Spleen (tissue), 11 donors: ENCODE measurements at regions not wholly inside any gene's neighbourhood (a gene's known extent, or its start where the extent isn't known, plus 50 kb on each side); places are given as distances from the start of the nearest gene placed in this dataset.

ENCODE experiments used
- DNase-seq: peaks from one replicate; pipeline ENCODE4 v3.0.0-alpha.2; 2020
- H3K27ac ChIP-seq, 8 donors: fragments of 200-600 bp; sonication (generic) in 7 of 8; 1 replicate in 4 of 8; 2 replicates in 4 of 8; pipeline versions ENCODE4 v1.5.0 to v1.8.0; 2016 to 2021; ENCODE audit warnings: inconsistent platforms in 4 of 8, mild to moderate bottlenecking in 4 of 8, moderate library complexity in 1 of 8
- H3K27me3 ChIP-seq, 7 donors: fragments of 200-600 bp; sonication (generic) in 6 of 7; replicated peaks in 1 of 7; 1 replicate in 4 of 7; 2 replicates in 3 of 7; pipeline versions ENCODE4 v1.5.0 to v1.8.0; 2016 to 2021; ENCODE audit warnings: inconsistent platforms in 3 of 7, mild to moderate bottlenecking in 1 of 7
- H3K36me3 ChIP-seq, 6 donors: fragments of 200-600 bp; sonication (generic) in 5 of 6; 1 replicate in 4 of 6; 2 replicates in 2 of 6; pipeline versions ENCODE4 v1.5.0 to v1.8.0; 2016 to 2021; ENCODE audit warnings: inconsistent platforms in 2 of 6
- H3K4me1 ChIP-seq, 6 donors: fragments of 200-600 bp; sonication (generic) in 5 of 6; 1 replicate in 3 of 6; 2 replicates in 3 of 6; pipeline versions ENCODE4 v1.5.0 to v1.8.0; 2016 to 2021; ENCODE audit warnings: inconsistent platforms in 3 of 6
- H3K4me3 ChIP-seq, 8 donors: fragments of 200-600 bp; sonication (generic) in 7 of 8; 1 replicate in 4 of 8; 2 replicates in 4 of 8; pipeline versions ENCODE4 v1.5.0 to v1.8.0; 2016 to 2021; ENCODE audit warnings: inconsistent platforms in 4 of 8, mild to moderate bottlenecking in 4 of 8, moderate library complexity in 2 of 8
- H3K9me3 ChIP-seq, 8 donors: fragments of 200-600 bp; sonication (generic) in 7 of 8; 1 replicate in 4 of 8; 2 replicates in 4 of 8; pipeline versions ENCODE4 v1.5.0 to v1.8.0; 2016 to 2021; ENCODE audit warnings: inconsistent platforms in 4 of 8
- POLR2A ChIP-seq, 3 donors: fragments of 450-650 bp; IDR thresholded peaks; one replicate each; pipeline ENCODE4 v1.5.1; 2017; ENCODE audit warnings: antibody characterized with exemption in 3 of 3, mild to moderate bottlenecking in 1 of 3
- POLR2AphosphoS5 ChIP-seq, 3 donors: sonication (generic); formaldehyde crosslinking; IDR thresholded peaks; one replicate each; pipeline ENCODE4 v1.5.1; 2017; ENCODE audit warnings: antibody characterized with exemption in 3 of 3
- WGBS, 5 donors: extraction: QIAGEN DNeasy Blood & Tissue Kit in 3 of 5; methylation state at CpG; one replicate each; pipeline versions ENCODE4 v1.1.5 to v1.1.7; 2013 to 2018; 5-methylcytosine and 5-hydroxymethylcytosine counted together
- intact Hi-C: fragments of 100-400 bp; cut with DNase I; formaldehyde crosslinking; loops from one replicate; pipeline ENCODE4 v1.15.0; 2023; ENCODE audit warnings: low total_unique reads
- TF ChIP-seq, protein P1 (sequence below), 11 experiments: fragments of 200-600 bp in 7 of 11; fragments of 450-650 bp in 4 of 11; sonication (generic) in 4 of 11; IDR thresholded peaks in 8 of 11; conservative IDR thresholded peaks in 3 of 11; 1 replicate in 7 of 11; 2 replicates in 4 of 11; pipeline versions ENCODE4 v1.4.0 to v1.8.0; 2016 to 2021; ENCODE audit warnings: antibody characterized with exemption in 11 of 11, inconsistent platforms in 4 of 11, mild to moderate bottlenecking in 1 of 11
- donor health status: healthy with polysubstance abuse.
- donor health status: DM: no; HTN: no; CAD: no; lungs with moderate emphysema.
- donor health status: DM: no; HTN: no; CAD: no.
- donor health status: Bipolar disorder and iron deficiency.
- donor health status: healthy.
- donor health status: DM: no; HTN: no; CAD: no.
- donor health status: DM: yes; HTN: yes; CAD: no.

- Histone ChIP-seq H3K27ac (no peak overlapping the region), H3K27me3 (no peaks in the 10 kb centered on the region), H3K9me3 (no peaks in the 10 kb centered on the region), H3K36me3 (no peaks in the 10 kb centered on the region), H3K4me1 (no peaks in the 10 kb centered on the region), H3K4me3 (no peak overlapping the region)
- no peak for DNase-seq
- TF ChIP-seq POLR2A (IDR thresholded peaks at IDR 0.05) (no peak), POLR2AphosphoS5 (IDR thresholded peaks at IDR 0.05) (no peak)
- TF ChIP-seq, protein P1, sequence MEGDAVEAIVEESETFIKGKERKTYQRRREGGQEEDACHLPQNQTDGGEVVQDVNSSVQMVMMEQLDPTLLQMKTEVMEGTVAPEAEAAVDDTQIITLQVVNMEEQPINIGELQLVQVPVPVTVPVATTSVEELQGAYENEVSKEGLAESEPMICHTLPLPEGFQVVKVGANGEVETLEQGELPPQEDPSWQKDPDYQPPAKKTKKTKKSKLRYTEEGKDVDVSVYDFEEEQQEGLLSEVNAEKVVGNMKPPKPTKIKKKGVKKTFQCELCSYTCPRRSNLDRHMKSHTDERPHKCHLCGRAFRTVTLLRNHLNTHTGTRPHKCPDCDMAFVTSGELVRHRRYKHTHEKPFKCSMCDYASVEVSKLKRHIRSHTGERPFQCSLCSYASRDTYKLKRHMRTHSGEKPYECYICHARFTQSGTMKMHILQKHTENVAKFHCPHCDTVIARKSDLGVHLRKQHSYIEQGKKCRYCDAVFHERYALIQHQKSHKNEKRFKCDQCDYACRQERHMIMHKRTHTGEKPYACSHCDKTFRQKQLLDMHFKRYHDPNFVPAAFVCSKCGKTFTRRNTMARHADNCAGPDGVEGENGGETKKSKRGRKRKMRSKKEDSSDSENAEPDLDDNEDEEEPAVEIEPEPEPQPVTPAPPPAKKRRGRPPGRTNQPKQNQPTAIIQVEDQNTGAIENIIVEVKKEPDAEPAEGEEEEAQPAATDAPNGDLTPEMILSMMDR (IDR thresholded peaks at IDR 0.05 in 8 of 11, conservative IDR thresholded peaks at IDR 0.05 in 3 of 11) = no peak
- intact Hi-C loops = no loop called here
- 82 to 95% (median 87%) methylated on average over 2 of the region's 2 CpGs for WGBS, 5 donors
Observed at GRCh38 chr13:90954605-90955195, 392.8 kb upstream of the MIR17HG start.

DNA sequence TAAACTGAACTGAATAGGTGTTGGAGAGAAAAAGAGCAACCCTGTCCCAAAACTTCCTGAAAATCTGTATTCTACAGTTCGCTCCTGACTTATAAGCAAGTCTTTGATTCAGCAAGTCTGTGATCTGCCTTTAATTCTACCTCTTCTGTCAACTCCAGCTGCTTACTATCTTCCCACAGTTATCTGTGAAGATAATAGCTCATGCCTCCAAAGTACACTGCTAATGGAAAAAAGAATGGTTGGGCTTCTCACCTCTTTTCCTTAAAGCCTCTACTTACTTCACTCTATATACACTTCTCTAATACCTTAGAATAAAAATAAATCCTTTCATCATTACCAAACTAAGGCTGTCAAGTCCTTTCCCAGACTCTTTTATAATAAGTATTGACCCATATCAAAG lies 391.5 kb upstream of the MIR17HG start:
- H3K27ac ChIP-seq = no peak overlapping the region
- no peaks in the 10 kb centered on the region for H3K36me3 ChIP-seq
- no peak overlapping the region for H3K4me3 ChIP-seq
- TF ChIP-seq, protein P1 (IDR thresholded peaks at IDR 0.05 in 8 of 11, conservative IDR thresholded peaks at IDR 0.05 in 3 of 11) = no peak
- TF ChIP-seq POLR2A (IDR thresholded peaks at IDR 0.05) (no peak), POLR2AphosphoS5 (IDR thresholded peaks at IDR 0.05) (no peak)
- 66 to 84% (median 76%) methylated on average over 1 of the region's 1 CpG for WGBS, 5 donors
- no peak for DNase-seq
- intact Hi-C loops = no loop called here
- H3K27me3 ChIP-seq = no peaks in the 10 kb centered on the region
- H3K9me3 ChIP-seq = no peaks in the 10 kb centered on the region
- H3K4me1 ChIP-seq = no peaks in the 10 kb centered on the region

DNA sequence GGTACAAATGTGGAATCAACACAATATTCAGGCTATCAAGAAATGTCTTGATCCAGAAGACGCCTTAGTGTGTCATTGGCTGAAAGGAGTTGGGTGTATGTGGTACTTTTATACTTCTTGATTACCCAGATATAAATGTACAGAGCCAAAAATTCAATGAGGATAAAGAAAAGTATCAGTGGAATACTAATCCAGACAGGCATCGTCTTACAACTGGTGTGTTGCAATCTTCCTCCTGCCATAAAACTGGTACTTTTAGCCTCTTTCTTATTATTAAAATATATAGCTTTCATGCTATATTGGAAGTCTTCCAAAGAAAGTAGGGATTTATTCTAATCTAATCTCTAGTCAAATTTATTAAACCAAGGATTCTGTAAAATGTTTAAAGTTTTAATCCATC lies 388.6 kb upstream of the MIR17HG start:
- Histone ChIP-seq H3K4me3 (no peak overlapping the region), H3K27me3 (no peaks in the 10 kb centered on the region), H3K4me1 (no peaks in the 10 kb centered on the region), H3K27ac (no peak overlapping the region), H3K9me3 (peaks cover 0 to 5% (median 1%) of the 10 kb centered on the region in 8 donors), H3K36me3 (no peaks in the 10 kb centered on the region)
- DNase-seq = no peak
- intact Hi-C loops = no loop called here
- 82 to 96% (median 89%) methylated on average over 2 of the region's 2 CpGs for WGBS, 5 donors
- no peak for TF ChIP-seq POLR2A (IDR thresholded peaks at IDR 0.05)
- TF ChIP-seq, protein P1 (IDR thresholded peaks at IDR 0.05 in 8 of 11, conservative IDR thresholded peaks at IDR 0.05 in 3 of 11) = no peak
- no peak for TF ChIP-seq POLR2AphosphoS5 (IDR thresholded peaks at IDR 0.05)

DNA sequence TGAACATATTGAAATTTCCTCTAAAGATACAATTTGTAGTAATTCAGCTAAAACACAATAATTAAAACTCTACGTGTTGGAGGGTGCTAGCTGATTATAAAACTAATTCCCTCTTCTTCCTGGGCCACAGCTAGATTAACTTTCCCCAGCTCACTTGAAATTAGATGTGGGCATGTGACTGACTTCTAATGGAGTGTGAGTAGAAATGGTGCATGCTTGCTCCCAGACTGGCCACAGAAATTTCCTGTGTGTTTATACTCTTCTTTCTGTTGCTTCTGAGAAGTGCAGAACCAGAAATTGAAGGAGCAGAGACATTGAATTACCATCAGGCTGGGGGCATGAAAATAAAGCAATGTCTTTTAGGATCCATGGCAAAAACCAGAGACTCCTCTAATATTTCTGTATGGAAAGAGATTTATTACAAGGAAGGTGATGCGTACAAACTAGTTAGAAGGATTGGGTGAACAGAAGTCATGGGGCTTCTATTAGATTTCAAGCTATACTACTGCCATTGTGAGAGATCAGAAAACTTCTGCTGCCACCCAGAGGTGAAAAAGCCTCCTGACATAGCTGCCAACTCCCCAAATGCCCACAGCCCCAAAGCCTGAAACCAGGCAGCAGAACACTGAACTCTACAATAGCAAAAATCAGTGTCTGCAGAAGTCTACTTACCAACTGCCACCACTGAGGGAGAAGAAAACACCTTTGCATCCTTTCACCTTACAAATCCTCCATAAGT lies 379.2 kb upstream of the MIR17HG start:
- WGBS, 5 donors = 38 to 41% (median 40%) methylated on average over 2 of the region's 2 CpGs
- Histone ChIP-seq H3K9me3 (no peaks in the 10 kb centered on the region), H3K4me3 (no peak overlapping the region), H3K4me1 (no peaks in the 10 kb centered on the region), H3K27ac (no peak overlapping the region), H3K27me3 (no peaks in the 10 kb centered on the region), H3K36me3 (no peaks in the 10 kb centered on the region)
- TF ChIP-seq, protein P1 (IDR thresholded peaks at IDR 0.05 in 8 of 11, conservative IDR thresholded peaks at IDR 0.05 in 3 of 11) = no peak
- intact Hi-C loops = no loop called here
- DNase-seq = no peak
